Stimulated activated CD8-positive, alpha-beta memory T cell treated with anti-CD3 and anti-CD28 coated beads, Interleukin-15, amount 100 ng/mL, for 4 hours (primary cell): ENCODE measurements at regions not wholly inside any gene's neighbourhood (a gene's known extent, or its start where the extent isn't known, plus 50 kb on each side); places are given as distances from the start of the nearest gene placed in this dataset.
"Not testable (repeated sequence)": the region's sequence is repeated elsewhere in the genome, so short reads cannot be mapped to it uniquely, and the experiment has no call there.

Experiments used
- DNase-seq, 2 donors: peaks; one replicate each; pipeline ENCODE4 v3.0.0-alpha.2; 2020; ENCODE audit warnings: low read depth in 2 of 2

DNA sequence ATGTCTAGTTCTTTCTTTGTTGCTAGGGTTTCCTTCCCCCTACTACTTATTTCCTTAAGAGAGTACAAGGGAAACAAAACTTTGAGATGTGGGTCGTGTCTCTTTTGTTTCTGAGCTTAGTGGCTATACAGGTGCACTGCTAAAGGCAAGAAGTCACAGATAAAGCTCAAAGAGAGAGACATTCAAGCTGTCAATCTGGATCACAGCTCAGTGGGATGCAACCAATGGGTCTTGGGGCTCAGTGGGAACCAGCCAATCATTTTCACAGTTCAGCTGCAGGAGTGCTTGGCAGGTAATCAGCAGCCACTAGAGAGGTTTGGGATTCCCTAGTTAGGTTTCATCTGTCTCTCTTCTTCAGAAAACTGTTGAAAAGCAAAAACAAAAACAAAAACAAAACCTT, 135.4 kb upstream of the SGCD start:
- no peak for DNase-seq

DNA sequence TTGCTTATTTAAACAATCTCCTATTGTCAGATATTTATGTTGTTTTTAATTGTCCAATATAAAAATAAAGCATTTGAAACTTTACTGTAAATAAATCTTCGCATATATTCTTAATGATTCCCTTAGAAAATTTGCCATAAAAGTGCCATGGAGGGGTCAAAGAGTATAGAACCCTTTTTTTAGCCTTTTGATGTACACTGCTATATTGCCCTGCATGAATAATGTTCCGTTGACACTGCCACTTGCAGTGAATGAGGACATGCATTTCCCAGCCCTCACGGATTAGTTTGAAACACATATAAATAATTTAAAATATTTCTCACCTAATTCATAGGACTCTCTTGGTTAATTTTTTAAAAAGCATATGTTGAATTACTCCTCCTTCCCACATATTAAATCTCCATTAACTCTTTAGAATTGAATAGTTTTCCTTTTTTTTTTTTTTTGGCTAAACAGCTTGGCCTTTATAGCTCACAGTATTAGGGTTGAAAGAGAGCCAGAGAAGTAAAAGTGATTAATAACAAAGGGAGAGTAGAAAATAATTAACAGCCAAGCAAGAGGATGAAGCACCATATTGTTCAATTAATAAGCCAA, 129.8 kb upstream of the SGCD start:
- no peak for DNase-seq

DNA sequence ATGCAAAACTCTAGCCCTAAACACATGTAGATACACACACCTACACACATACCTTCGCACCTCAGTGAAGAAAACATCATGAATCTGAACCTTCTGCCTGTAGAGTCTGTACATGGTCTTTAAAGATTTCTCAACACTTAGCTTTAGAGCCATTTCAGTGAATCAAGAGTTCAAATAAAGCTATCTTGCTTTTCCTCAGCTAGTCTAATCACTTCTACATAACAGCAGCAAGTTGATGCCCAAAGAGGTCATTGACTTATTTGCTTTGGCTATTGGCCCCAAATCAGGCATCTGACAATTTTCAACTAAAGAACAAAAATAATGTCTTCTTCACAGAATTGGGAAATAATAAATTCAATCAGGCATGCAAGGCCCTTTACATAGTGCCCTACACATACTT, 127.9 kb upstream of the SGCD start:
- DNase-seq: no peak

DNA sequence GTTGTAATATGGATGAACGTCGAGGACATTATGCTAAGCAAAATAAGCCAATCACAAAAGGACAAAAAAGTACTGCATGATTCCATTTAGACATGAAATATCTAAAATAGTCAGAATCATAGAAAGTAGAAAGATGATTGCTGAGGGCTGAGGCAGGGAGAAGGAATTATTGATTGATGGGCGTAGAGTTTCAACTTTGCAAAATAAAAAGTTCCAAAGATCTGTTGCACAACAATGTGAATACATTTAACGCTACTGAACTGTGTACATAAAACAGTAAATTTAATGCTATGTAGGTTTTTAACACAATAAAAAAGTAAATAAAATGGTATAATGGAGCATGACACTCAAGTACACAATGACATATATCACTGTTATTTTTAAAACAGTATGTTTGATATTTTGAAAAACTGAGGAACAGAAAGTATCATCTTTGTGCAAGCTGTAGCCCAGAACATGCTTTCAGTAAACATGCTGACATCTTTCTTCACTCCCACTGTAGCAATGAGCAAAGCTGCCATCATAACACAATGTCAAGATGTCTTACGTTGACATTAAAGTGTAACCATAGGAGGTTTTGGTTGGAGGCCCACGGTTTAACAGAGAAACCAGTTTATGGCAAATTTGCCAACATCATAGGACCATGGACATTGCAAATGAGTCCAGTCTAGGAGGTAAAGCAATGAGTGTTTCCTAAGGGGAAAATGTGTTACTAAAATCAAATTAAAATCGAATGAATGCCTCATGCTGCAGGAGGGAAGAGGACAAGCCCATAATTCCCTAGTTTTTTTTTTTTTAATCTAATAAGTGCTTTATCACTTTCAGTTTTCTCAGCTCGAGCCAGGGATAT, 125.8 kb upstream of the SGCD start:
- no peak for DNase-seq

DNA sequence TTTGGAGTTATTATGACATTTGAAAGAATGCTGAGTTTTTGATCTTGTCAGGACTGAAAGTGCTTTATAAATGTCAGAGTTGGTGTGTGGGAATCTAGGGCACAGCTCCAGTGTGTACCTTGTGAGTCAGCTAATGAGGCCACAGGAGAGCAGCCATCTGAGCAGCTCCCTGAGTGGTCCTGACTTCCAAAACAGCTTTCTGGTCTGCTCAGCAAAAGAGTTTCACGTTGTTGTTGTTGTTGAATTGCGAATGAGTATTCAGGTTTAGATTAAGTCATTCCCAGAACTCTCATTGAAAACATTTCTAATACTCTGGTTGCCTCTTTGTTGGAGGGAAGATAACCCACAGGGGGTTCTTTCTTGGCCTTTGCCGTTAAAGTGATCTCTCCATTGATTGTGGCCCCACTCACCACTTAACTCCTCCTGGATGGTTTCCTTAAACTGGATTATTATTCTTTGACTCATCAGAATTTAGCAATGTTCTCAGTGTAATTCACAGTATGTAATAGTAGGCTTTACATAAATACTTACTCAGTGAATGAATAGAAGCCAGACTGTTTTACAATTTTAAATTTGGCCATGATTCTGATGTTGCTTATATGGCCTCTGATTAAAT, 125.1 kb upstream of the SGCD start:
- no peak for DNase-seq

DNA sequence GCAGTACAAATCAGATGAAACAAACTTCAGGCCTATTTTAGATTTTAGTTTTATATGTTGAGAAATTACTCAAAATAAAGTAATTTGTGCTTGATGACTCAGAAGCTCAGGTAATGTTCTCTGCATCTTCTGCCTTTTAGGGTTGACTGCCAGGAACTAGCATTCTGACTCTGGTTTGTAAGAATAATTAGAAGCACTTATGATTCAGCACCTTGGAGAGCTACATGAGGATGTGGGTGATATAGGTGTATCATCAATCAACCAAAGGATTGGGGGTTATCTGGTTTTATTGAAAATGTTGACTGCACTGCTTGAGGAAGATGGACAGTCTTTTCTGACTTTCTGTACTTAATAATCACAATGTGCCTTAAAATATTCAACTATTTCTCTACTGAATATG, 118.7 kb upstream of the SGCD start:
- DNase-seq: no peak

DNA sequence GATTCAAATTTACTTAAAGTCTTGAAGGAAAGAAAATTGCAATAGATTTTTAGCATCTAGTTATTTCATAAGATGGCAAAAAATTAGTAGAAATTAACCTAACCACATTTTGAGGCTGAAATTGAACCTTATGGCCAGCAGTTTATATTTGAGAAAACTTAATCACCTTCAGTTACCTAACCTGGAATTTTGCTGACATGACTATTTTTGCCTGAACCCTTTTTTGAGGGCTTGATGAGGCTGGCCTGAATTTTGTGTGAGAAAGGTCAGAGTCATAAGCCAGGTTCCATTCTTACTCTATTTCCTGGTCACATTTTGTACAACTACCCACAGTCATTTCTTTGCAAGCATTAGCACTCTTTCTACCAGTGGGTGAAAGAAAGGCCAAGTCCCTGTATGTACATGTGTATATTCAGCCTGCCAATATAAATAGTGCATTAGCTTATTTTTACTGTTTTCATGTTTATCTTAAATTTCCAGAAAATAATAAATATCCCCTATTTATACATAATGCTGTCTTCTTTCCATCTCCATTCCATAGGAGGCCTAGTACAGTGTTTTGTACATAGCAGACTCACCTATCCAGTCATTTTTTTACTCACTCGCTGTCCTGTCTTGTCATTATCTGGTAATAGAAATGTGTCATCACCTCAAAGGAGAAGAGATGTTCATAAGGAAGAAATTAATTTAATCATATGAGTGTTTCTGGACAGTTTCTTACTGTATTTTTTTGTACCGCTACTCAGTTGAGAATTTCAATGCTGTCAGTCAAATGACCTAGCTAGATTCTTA, 108.4 kb upstream of the SGCD start:
- no peak for DNase-seq

DNA sequence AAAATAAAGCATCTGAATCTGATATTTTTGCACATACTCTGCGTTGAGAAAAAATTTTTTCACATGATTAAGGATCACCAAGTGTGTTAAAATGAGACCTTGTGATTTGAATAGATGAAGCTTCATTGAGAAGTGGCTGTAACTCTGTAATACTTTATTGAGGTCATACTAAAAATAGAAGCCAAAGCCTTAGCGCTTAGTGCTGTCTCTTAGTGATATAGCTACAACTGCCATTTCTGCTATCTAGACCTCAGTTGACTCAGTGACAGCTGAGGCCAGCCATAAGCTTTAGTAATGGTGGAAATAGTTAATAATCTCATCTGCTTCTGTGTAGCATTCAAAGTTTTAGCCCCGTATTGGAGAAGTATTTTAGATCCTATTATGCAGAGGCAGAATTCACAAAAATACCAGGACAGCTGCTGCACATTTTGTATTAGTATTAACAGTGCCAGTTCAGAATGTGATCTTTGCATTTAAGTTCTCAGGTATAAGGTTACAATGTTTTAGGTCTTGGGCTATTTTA, 107.4 kb upstream of the SGCD start:
- no peak for DNase-seq

DNA sequence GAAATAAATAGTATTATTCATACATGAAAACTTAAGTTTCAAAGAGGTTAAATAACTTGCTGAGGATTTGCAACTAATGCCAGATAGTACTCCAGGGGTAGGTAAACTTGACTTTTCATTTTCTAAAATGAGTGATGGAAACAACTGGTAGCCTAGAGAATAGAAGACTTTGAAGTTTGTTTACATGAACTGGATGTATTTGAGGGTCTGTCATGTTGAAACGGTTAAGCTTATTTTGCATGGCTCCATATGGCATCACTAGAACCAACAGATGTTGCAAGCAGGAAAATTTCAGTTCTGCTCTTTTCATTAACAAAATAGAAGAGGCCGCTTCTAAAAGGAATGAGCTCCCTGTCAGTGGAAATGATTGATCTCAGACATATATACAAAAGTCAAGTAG, 105.1 kb upstream of the SGCD start:
- no peak for DNase-seq

DNA sequence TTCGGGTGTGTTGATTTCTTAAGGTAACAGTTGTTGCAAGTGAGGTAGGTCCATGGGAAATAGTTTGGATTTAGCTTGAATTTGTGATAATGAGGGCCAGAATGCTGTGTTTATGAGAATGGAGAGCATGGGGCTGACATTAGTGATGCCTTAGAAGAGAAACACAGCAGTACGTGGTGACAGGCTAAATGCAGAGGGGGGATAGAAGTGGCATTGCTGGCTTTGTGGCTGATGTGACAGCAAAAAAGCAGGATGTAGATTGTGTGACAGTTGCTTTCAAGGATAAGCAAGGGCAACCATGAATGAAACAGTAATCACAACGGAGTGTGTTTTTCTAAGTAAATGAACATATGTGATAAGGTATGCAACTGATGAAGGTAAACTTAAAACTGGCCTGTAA, 103.4 kb upstream of the SGCD start:
- DNase-seq: no peak

DNA sequence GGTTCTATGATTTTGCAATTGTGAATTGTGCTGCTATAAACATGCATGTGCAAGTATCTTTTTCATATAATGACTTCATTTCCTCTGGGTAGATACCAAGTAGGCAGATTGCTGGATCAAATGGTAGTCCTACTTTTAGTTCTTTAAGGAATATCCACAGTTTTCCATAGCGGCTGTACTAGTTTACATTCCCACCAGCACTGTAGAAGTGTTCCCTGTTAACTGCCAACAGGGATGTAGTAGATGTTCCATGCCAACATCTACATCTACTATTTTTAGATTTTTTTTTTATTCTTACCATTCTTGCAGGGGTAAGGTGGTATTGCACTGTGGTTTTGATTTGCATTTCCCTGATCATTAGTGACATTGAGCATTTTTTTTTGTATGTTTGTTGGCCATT, 100.5 kb upstream of the SGCD start:
- DNase-seq: not testable (repeated sequence)

DNA sequence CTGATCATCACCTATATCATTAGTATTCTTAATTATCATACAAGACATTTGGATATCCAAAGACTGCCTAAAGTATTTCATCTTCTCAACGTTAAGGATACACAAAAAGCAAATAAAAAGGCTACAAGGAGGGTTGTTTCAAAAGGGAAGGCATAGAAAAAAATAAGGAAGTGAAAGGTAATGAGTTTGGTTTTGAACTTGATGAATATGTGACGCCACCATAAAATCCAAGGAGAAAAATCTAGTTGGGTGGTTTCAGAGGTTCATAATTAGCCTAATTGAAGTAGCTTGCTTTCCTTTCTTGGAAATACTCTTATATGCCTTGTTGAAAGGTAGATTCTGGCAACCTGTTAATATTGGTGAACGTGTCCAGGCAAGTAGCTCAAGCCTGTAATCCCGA, 96.1 kb upstream of the SGCD start:
- no peak for DNase-seq

DNA sequence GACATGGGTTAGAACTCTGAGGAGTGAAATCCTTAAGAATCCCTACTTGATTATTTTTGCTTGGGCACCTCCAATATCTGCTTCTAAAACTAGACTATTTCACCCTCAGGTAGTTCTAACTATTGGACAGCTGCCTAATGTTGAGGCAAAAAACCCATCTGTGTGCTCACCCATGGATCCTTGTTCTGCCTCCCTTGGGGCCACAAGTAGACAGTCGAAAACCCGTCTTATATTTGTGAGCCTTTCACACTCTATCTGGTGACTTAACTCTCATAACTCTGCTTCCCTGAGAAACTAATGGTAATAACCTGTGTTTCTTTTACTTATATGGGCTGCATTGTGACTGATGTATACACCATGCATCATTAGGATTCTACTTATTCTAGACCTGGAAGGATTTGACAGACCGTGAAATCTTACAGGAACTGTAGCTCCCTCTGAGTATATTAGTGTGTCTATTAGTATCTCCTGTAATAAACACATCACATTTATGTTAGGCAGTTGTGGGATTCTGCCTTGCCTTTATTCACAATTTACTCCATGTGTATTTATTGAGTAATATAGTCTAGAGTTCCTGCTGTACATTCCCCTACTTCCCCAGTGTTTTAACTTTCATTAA, 94.6 kb upstream of the SGCD start:
- DNase-seq: no peak

DNA sequence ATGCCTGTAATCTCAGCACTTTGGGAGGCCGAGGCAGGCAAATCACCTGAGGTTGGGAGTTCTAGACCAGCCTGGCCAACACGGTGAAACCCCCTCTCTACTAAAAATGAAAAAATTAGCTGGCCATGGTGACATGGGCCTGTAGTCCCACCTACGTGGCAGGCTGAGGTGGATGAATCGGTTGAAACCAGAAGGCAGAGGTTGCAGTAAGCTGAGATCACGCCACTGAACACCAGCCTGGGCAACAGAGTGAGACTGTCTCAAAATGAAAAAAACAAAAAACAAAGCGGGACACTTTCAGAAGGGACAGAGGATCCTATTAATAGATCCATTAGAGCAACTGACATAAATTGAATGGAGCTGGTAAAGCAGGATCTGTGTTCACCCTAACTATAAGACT, 89.6 kb upstream of the SGCD start:
- DNase-seq: no peak

DNA sequence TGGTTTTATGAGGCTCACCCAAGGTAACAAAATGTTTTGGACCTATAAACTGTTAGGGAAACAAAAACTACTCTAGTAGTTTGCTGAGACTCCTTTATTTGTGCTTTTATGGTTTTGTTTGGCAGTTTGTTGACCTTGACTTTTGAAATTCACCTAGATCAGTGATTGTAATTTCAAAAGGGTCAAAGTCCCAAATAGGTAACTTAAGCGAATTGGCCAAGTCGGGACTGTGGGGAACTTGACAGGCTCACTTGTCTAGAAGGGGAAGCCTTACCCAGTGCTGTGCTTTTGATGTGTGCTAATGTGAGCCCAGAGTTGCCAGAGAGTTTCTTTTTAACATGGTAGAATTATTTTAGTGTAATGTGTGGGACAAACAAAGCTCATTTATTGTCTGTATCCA, 87.2 kb upstream of the SGCD start:
- no peak for DNase-seq

DNA sequence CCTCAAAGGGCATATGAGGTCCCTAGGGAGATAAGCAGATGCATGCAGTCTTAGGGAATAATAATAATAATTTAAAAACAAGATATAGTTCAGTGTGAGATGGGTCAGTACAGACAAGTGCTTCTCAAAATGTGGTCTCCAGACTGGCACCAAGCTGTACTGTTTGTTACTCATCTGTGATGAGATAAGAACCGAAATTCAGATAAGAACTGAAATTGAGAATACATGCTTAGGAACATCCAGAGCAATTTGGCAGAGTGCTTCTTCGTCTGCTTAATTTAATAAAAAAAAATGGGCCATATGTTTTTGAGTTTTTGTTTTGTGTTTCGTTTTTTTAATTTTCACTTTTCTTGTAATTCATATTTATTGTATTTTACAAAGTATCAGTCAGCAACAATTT, 86.5 kb upstream of the SGCD start:
- DNase-seq: no peak

DNA sequence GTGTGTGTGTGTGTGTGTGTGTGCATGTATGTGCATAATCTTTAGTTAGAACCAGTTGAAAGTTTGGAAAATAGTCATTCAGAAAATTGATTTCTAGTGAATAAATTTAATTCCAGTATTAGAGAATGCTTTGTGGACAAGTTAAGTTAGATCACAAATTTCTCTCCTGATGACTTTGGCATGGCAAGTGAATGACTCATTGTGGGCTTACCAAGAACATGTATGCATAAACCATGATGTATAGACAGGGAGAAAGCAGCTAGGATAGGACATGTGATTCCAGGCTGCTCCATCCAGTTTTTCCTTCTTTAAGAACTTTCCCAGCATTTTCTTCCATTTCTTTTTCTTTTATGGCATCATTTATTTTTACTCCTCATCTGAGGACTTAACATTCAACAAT, 85.7 kb upstream of the SGCD start:
- DNase-seq: no peak

DNA sequence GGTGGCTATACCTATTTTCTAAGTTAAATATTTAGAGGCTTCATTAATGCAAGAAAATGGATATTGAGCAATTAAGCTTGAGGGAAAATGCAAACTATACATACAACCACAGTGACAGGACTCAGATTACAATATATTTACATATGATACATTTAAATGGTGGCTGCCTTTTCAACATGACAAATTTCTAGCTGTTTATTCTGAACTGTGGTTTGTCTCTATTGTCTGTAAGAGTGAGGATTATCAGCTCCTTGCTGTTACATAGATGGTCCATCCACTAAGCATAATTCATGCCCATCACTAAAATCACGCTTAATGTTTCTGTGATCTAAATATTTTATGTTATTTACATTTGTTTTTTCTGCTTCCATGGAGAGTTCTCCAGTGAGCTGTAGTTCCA, 81.1 kb upstream of the SGCD start:
- DNase-seq: no peak

DNA sequence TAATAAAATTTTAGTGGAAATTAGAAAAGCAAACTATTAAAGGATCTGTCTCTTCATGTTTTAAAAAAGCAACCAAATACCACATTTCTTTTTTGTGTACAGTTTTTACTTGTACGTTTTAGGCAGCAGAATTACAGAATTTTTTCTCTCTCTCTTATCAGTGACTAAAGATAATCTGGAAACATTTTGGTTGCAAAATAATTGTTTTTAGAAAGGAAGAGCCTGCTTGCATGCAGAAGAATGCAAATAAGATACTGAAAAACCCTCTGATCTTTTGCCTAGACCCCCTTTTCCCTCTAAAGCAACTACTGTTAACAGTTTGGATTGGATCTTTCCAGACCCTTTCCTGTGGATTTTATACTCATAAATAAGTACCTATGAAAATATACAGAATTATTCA, 75.9 kb upstream of the SGCD start:
- no peak for DNase-seq

DNA sequence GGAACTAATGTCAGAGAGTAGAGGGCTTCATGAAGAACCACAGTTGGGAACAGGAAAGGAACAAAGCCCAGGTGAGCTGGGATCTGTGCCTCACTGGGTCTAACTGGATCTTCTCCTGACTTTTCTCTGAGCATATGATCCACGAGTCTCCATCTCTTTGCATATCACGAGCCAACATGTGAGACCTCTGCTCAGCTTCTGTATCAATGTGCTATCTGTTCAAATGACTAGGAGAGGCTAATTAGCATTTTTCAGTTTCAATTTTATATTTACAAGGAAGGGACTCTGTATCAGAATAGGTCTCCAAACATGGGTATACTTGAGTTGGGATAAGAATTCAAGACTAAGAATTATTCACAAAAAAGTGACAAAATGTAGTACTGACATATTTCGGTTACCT, 73.8 kb upstream of the SGCD start:
- DNase-seq: no peak

DNA sequence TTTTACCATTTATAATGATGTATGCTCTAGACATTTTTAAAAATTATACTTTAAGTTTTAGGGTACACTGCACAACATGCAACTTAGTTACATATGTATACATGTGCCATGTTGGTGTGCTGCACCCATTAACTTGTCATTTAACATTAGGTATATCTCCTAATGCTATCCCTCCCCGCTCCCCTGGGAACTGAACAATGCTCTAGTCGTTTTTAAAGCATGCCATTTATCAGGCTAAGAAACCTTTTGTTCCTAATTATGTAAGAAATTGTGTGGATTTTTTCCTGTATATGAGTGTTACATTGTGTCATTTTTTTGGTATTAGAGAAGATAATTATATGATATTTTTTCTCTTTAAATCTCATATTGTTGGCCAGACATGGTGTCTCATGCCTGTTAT, 72.8 kb upstream of the SGCD start:
- no peak for DNase-seq

DNA sequence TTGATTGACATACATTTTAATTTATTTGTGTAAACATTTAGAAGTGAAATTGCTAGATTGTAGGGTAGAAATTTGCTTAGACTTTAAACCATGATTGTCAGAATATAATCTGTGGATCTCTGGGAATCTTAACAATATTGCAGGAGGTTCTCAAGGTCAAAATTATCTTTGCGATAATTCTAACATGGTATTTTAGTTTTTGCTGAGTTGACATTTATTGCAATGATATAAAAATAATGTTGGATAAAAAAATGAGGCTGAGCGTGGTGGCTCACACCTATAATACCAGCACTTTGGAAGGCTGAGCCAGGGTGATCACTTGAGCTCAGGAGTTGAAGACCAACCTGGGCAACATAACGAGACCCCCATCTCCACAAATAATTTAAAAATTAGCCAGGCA, 70.3 kb upstream of the SGCD start:
- no peak for DNase-seq
